ENCODE measurements at regions not wholly inside any gene's neighbourhood (a gene's known extent, or its start where the extent isn't known, plus 50 kb on each side); places are given as distances from the start of the nearest gene placed in this dataset.
"Not testable (repeated sequence)": the region's sequence is repeated elsewhere in the genome, so short reads cannot be mapped to it uniquely, and the experiment has no call there.

GRCh38 chr5:90056911-90057705 lies 352.4 kb downstream of the CETN3 start:
- no peak overlapping the region for H3K27ac ChIP-seq (ENCODE audit: low read depth, low read length)
- H3K9me3 Mint-ChIP-seq = peaks cover 0 to 18% (median 8%) of the 10 kb centered on the region in 8 donors
- no peaks in the 10 kb centered on the region for H3K27me3 ChIP-seq (ENCODE audit: insufficient read depth, low read length)
- no peaks in the 10 kb centered on the region for H3K9me3 ChIP-seq (ENCODE audit: control insufficient read depth in 1 of 2, low read length in 2 of 2)
- no peaks in the 10 kb centered on the region for H3K4me1 ChIP-seq (ENCODE audit: insufficient read depth, low read length)
- H3K27me3 Mint-ChIP-seq = no peaks in the 10 kb centered on the region
- no peak for DNase-seq
- POLR2A ChIA-PET (ENCODE audit: partially characterized antibody) = no interaction called here
- H3K36me3 ChIP-seq (ENCODE audit: insufficient read depth, low read length) = no peaks in the 10 kb centered on the region
- H3K4me3 Mint-ChIP-seq = no peak overlapping the region
- CTCF ChIA-PET (ENCODE audit: partially characterized antibody) = no interaction called here
- no peaks in the 10 kb centered on the region for H3K4me1 Mint-ChIP-seq
- H3K4me3 ChIP-seq (ENCODE audit: low read length in 2 of 2) = no peak overlapping the region
- no peak overlapping the region for H3K27ac Mint-ChIP-seq
- H3K36me3 Mint-ChIP-seq = no peaks in the 10 kb centered on the region
- intact Hi-C loops (cut with micrococcal nuclease) = no loop called here

DNA sequence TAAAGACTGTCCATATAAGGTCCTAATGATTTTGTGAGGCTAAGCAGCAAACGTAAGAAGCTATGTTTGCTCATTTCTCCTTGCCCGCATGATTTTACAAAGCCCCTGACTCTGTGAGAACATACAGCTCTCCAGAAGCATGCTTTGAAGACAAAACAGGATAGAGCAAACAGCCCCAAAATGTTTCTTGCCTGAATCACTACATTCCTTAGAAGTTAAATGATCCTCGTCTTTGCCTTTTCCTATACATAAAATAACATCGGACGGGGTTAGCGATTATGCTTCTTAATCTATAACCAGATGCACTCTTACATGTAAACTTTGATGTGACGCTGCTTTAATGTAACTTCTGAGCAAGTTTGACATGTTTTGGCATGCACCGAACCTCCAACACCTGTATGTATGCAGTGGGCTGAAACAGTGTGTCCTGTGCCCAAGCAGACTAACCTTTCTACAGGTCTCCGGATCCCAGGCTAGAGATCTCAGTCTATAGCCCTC lies 353.7 kb downstream of the CETN3 start:
- no peaks in the 10 kb centered on the region for H3K36me3 ChIP-seq (ENCODE audit: insufficient read depth, low read length)
- CTCF ChIA-PET (ENCODE audit: partially characterized antibody) = no interaction called here
- peaks cover 0 to 14% (median 7%) of the 10 kb centered on the region in 8 donors for H3K9me3 Mint-ChIP-seq
- H3K4me1 Mint-ChIP-seq = no peaks in the 10 kb centered on the region
- no peak overlapping the region for H3K4me3 Mint-ChIP-seq
- DNase-seq = no peak
- H3K4me1 ChIP-seq (ENCODE audit: insufficient read depth, low read length) = no peaks in the 10 kb centered on the region
- H3K9me3 ChIP-seq (ENCODE audit: control insufficient read depth in 1 of 2, low read length in 2 of 2) = no peaks in the 10 kb centered on the region
- no peaks in the 10 kb centered on the region for H3K27me3 ChIP-seq (ENCODE audit: insufficient read depth, low read length)
- POLR2A ChIA-PET (ENCODE audit: partially characterized antibody) = no interaction called here
- no peaks in the 10 kb centered on the region for H3K36me3 Mint-ChIP-seq
- no peak overlapping the region for H3K4me3 ChIP-seq (ENCODE audit: low read length in 2 of 2)
- no peak overlapping the region for H3K27ac Mint-ChIP-seq
- no peak overlapping the region for H3K27ac ChIP-seq (ENCODE audit: low read depth, low read length)
- H3K27me3 Mint-ChIP-seq = no peaks in the 10 kb centered on the region
- intact Hi-C loops (cut with micrococcal nuclease) = no loop called here

- intact Hi-C loops (cut with micrococcal nuclease) = no loop called here
- H3K27ac ChIP-seq (ENCODE audit: low read depth, low read length) = no peak overlapping the region
- H3K4me3 ChIP-seq (ENCODE audit: low read length in 2 of 2) = no peak overlapping the region
- H3K27me3 Mint-ChIP-seq = no peaks in the 10 kb centered on the region
- no peaks in the 10 kb centered on the region for H3K9me3 ChIP-seq (ENCODE audit: control insufficient read depth in 1 of 2, low read length in 2 of 2)
- no peaks in the 10 kb centered on the region for H3K36me3 ChIP-seq (ENCODE audit: insufficient read depth, low read length)
- no peak overlapping the region for H3K27ac Mint-ChIP-seq
- H3K4me3 Mint-ChIP-seq = no peak overlapping the region
- H3K9me3 Mint-ChIP-seq = peaks cover 0 to 9% (median 3%) of the 10 kb centered on the region in 8 donors
- POLR2A ChIA-PET (ENCODE audit: partially characterized antibody) = no interaction called here
- no peaks in the 10 kb centered on the region for H3K27me3 ChIP-seq (ENCODE audit: insufficient read depth, low read length)
- no peaks in the 10 kb centered on the region for H3K4me1 ChIP-seq (ENCODE audit: insufficient read depth, low read length)
- CTCF ChIA-PET (ENCODE audit: partially characterized antibody) = no interaction called here
- no peak for DNase-seq
- H3K36me3 Mint-ChIP-seq = no peaks in the 10 kb centered on the region
- no peaks in the 10 kb centered on the region for H3K4me1 Mint-ChIP-seq
Observed at GRCh38 chr5:90054612-90055011, 354.9 kb downstream of the CETN3 start.

GRCh38 chr5:90051756-90052155 lies 357.8 kb downstream of the CETN3 start:
- no peak overlapping the region for H3K4me3 ChIP-seq (ENCODE audit: low read length in 2 of 2)
- intact Hi-C loops (cut with micrococcal nuclease) = no loop called here
- Mint-ChIP-seq H3K36me3 (no peaks in the 10 kb centered on the region), H3K4me3 (no peak overlapping the region), H3K4me1 (no peaks in the 10 kb centered on the region), H3K27me3 (no peaks in the 10 kb centered on the region), H3K9me3 (peaks cover under 1 to 6% (median 3%) of the 10 kb centered on the region in 8 donors), H3K27ac (no peak overlapping the region)
- H3K27ac ChIP-seq (ENCODE audit: low read depth, low read length) = no peak overlapping the region
- no peak for DNase-seq
- H3K9me3 ChIP-seq (ENCODE audit: control insufficient read depth in 1 of 2, low read length in 2 of 2) = no peaks in the 10 kb centered on the region
- no peaks in the 10 kb centered on the region for H3K4me1 ChIP-seq (ENCODE audit: insufficient read depth, low read length)
- ChIA-PET CTCF (ENCODE audit: partially characterized antibody) (no interaction called here), POLR2A (ENCODE audit: partially characterized antibody) (no interaction called here)
- H3K27me3 ChIP-seq (ENCODE audit: insufficient read depth, low read length) = no peaks in the 10 kb centered on the region
- H3K36me3 ChIP-seq (ENCODE audit: insufficient read depth, low read length) = no peaks in the 10 kb centered on the region

- intact Hi-C loops (cut with micrococcal nuclease) = no loop called here
- H3K36me3 Mint-ChIP-seq = no peaks in the 10 kb centered on the region
- POLR2A ChIA-PET (ENCODE audit: partially characterized antibody) = no interaction called here
Observed at GRCh38 chr5:90050103-90050502, 359.5 kb downstream of the CETN3 start.

DNA sequence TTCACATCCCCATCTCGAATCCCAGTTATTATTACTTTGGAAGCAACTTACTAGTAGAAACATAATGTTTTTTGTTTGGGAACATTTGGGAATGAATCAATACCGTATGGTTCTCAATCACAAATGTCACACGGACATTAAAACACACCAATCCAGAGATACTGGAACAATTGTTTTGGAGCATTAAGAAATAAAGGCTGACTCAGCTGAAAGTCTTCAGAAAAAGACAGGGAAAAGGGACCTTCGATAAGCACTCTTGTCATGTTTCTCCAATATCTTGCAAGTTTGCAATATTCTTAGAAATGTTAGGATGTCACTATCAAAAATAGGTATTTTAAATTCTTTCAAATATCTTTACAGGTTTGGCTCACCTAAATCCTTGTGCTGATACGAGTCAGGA lies 362.4 kb downstream of the CETN3 start:
- no peak for DNase-seq
- Histone ChIP-seq H3K36me3 (ENCODE audit: insufficient read depth, low read length) (no peaks in the 10 kb centered on the region), H3K27me3 (ENCODE audit: insufficient read depth, low read length) (no peaks in the 10 kb centered on the region), H3K4me1 (ENCODE audit: insufficient read depth, low read length) (no peaks in the 10 kb centered on the region), H3K27ac (ENCODE audit: low read depth, low read length) (no peak overlapping the region), H3K4me3 (ENCODE audit: low read length in 2 of 2) (no peak overlapping the region), H3K9me3 (ENCODE audit: control insufficient read depth in 1 of 2, low read length in 2 of 2) (no peaks in the 10 kb centered on the region)
- Mint-ChIP-seq H3K9me3 (peaks cover 2 to 21% (median 9%) of the 10 kb centered on the region in 8 donors), H3K27me3 (no peaks in the 10 kb centered on the region), H3K4me1 (no peaks in the 10 kb centered on the region), H3K36me3 (no peaks in the 10 kb centered on the region), H3K4me3 (no peak overlapping the region), H3K27ac (no peak overlapping the region)
- ChIA-PET POLR2A (ENCODE audit: partially characterized antibody) (no interaction called here), CTCF (ENCODE audit: partially characterized antibody) (interaction anchor here (0.6 kb wide), 1 partner anchor 1242 kb away, joined by 6 read pairs; no protein-coding TSS in a partner anchor)
- intact Hi-C loops (cut with micrococcal nuclease) = no loop called here

More at GRCh38 chr5:90050103-90050502, 359.5 kb downstream of the CETN3 start:
- H3K9me3 Mint-ChIP-seq = peaks cover 2 to 12% (median 4%) of the 10 kb centered on the region in 8 donors
- DNase-seq = no peak
- H3K4me3 Mint-ChIP-seq = no peak overlapping the region
- H3K9me3 ChIP-seq (ENCODE audit: control insufficient read depth in 1 of 2, low read length in 2 of 2) = no peaks in the 10 kb centered on the region
- no peaks in the 10 kb centered on the region for H3K4me1 ChIP-seq (ENCODE audit: insufficient read depth, low read length)
- no peak overlapping the region for H3K4me3 ChIP-seq (ENCODE audit: low read length in 2 of 2)
- H3K36me3 ChIP-seq (ENCODE audit: insufficient read depth, low read length) = no peaks in the 10 kb centered on the region
- no peak overlapping the region for H3K27ac Mint-ChIP-seq
- no peaks in the 10 kb centered on the region for H3K27me3 ChIP-seq (ENCODE audit: insufficient read depth, low read length)
- H3K27ac ChIP-seq (ENCODE audit: low read depth, low read length) = no peak overlapping the region
- CTCF ChIA-PET (ENCODE audit: partially characterized antibody) = no interaction called here
- H3K27me3 Mint-ChIP-seq = no peaks in the 10 kb centered on the region
- H3K4me1 Mint-ChIP-seq = no peaks in the 10 kb centered on the region

- H3K9me3 Mint-ChIP-seq = peaks cover 4 to 23% (median 5%) of the 10 kb centered on the region in 8 donors
- H3K36me3 Mint-ChIP-seq; H3K36me3 ChIP-seq (ENCODE audit: insufficient read depth, low read length); H3K4me1 Mint-ChIP-seq; DNase-seq; H3K4me1 ChIP-seq (ENCODE audit: insufficient read depth, low read length); H3K27ac ChIP-seq (ENCODE audit: low read depth, low read length); H3K27me3 ChIP-seq (ENCODE audit: insufficient read depth, low read length); POLR2A ChIA-PET (ENCODE audit: partially characterized antibody); H3K27ac Mint-ChIP-seq; CTCF ChIA-PET (ENCODE audit: partially characterized antibody); H3K9me3 ChIP-seq (ENCODE audit: control insufficient read depth in 1 of 2, low read length in 2 of 2); intact Hi-C loops (cut with micrococcal nuclease); H3K4me3 ChIP-seq (ENCODE audit: low read length in 2 of 2); H3K27me3 Mint-ChIP-seq; H3K4me3 Mint-ChIP-seq: not testable (repeated sequence)
Observed at GRCh38 chr5:90040082-90040481, 369.5 kb downstream of the CETN3 start.
